ENCODE measurements at regions not wholly inside any gene's neighbourhood (a gene's known extent, or its start where the extent isn't known, plus 50 kb on each side); places are given as distances from the start of the nearest gene placed in this dataset.

DNA sequence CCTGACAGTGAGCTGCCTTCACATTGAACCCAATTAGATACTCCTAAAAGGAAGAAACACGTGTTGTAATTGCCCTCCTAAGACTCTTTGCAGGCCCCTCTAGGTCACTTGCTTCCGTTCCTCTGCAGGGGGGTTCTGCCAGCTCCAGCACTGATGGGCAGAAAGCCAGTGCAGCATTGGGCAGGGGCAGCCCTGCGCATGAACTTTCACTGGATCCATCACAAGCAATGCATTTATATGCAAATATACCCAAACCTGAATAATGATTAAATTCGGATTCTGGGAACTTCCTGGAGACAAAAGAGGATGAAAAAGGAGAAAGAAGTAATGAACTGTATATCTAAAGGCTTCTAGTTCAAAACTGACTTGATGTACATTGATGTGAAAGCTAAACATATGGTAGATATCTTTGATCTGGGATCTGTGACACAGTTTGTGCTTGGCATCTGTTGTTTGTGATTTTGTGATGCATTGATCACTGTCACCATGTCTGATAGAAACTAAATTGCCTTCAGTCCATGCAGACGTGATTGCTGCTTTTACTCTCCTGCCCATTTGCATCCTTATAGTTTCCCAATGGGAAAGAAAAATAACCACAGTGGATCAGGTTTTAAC is 313.4 kb downstream of the DEPDC1B start:
- TF ChIP-seq POLR2A (IDR thresholded peaks at IDR 0.05; ENCODE audit: insufficient read depth in 1 of 2, low read depth in 2 of 2, low read length in 2 of 2) (no peak), ATAD3A (CRISPR knock-in tag; IDR thresholded peaks at IDR 0.05) (no peak), POLR2AphosphoS5 (IDR thresholded peaks at IDR 0.05; ENCODE audit: low read depth, low read length) (no peak), ZNF264 (CRISPR knock-in tag; IDR thresholded peaks at IDR 0.05) (no peak), NFIB (CRISPR knock-in tag; IDR thresholded peaks at IDR 0.05; ENCODE audit: borderline replicate concordance) (no peak), ZNF407 (CRISPR knock-in tag; IDR thresholded peaks at IDR 0.05; ENCODE audit: not compliant biosample characterization) (no peak), ZNF503 (CRISPR knock-in tag; IDR thresholded peaks at IDR 0.05) (no peak), ATF2 (CRISPR knock-in tag; IDR thresholded peaks at IDR 0.05) (no peak), TAF15 (IDR thresholded peaks at IDR 0.05; ENCODE audit: low read depth, low read length, poor library complexity, severe bottlenecking) (no peak), SSRP1 (CRISPR knock-in tag; IDR thresholded peaks at IDR 0.05) (no peak), TGIF2 (CRISPR knock-in tag; IDR thresholded peaks at IDR 0.05) (no peak)
- TF ChIP-seq, protein P1, sequence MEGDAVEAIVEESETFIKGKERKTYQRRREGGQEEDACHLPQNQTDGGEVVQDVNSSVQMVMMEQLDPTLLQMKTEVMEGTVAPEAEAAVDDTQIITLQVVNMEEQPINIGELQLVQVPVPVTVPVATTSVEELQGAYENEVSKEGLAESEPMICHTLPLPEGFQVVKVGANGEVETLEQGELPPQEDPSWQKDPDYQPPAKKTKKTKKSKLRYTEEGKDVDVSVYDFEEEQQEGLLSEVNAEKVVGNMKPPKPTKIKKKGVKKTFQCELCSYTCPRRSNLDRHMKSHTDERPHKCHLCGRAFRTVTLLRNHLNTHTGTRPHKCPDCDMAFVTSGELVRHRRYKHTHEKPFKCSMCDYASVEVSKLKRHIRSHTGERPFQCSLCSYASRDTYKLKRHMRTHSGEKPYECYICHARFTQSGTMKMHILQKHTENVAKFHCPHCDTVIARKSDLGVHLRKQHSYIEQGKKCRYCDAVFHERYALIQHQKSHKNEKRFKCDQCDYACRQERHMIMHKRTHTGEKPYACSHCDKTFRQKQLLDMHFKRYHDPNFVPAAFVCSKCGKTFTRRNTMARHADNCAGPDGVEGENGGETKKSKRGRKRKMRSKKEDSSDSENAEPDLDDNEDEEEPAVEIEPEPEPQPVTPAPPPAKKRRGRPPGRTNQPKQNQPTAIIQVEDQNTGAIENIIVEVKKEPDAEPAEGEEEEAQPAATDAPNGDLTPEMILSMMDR (CRISPR knock-in tag; IDR thresholded peaks at IDR 0.05), result no peak
